Large intestine (tissue), 3 donors: ENCODE measurements at regions not wholly inside any gene's neighbourhood (a gene's known extent, or its start where the extent isn't known, plus 50 kb on each side); places are given as distances from the start of the nearest gene placed in this dataset.

ENCODE experiments used
- DNase-seq, 2 donors: peaks; one replicate each; pipeline versions ENCODE4 v3.0.0 to v3.0.0-alpha.2; 2013
- H3K27ac ChIP-seq: one replicate; pipeline ENCODE4 v1.5.1; 2013; ENCODE audit warnings: low read length
- H3K27me3 ChIP-seq: 2 replicates; pipeline ENCODE4 v1.6.1; 2013; ENCODE audit warnings: low read length; ENCODE audit not compliant: control insufficient read depth, insufficient read depth
- H3K36me3 ChIP-seq: 2 replicates; pipeline ENCODE4 v1.6.1; 2013; ENCODE audit warnings: low read length; ENCODE audit not compliant: control insufficient read depth, insufficient read depth
- H3K4me1 ChIP-seq: one replicate; pipeline ENCODE4 v1.6.1; 2013; ENCODE audit warnings: low read length; ENCODE audit not compliant: control insufficient read depth, insufficient read depth
- H3K4me3 ChIP-seq: one replicate; pipeline ENCODE4 v1.5.1; 2013; ENCODE audit warnings: low read length
- H3K9me3 ChIP-seq: one replicate; pipeline ENCODE4 v1.6.1; 2013; ENCODE audit warnings: mild to moderate bottlenecking, low read depth, low read length, moderate library complexity; ENCODE audit not compliant: control insufficient read depth
- WGBS: methylation state at CpG from one replicate; pipeline ENCODE4 v1.1.5; 2013; ENCODE audit warnings: low lambda C conversion rate; ENCODE audit not compliant: insufficient coverage; 5-methylcytosine and 5-hydroxymethylcytosine counted together

GRCh38 chr14:49493557-49493956 is 92.6 kb downstream of the RPS29 start:
- Histone ChIP-seq H3K27ac (no peak overlapping the region), H3K36me3 (no peaks in the 10 kb centered on the region), H3K27me3 (peaks cover 15% of the 10 kb centered on the region), H3K4me3 (no peak overlapping the region), H3K4me1 (no peaks in the 10 kb centered on the region), H3K9me3 (no peaks in the 10 kb centered on the region)
- WGBS = 50% methylated on average over 2 of the region's 3 CpGs
- no peak for DNase-seq

- no peak overlapping the region for H3K27ac ChIP-seq
- H3K9me3 ChIP-seq = no peaks in the 10 kb centered on the region
- WGBS = 22% methylated on average over 1 of the region's 3 CpGs
- no peaks in the 10 kb centered on the region for H3K4me1 ChIP-seq
- no peak for DNase-seq
- H3K4me3 ChIP-seq = no peak overlapping the region
- H3K27me3 ChIP-seq = peaks cover 15% of the 10 kb centered on the region
- H3K36me3 ChIP-seq = no peaks in the 10 kb centered on the region
These were observed 94.0 kb downstream of the RPS29 start for GRCh38 chr14:49492151-49492550.

- Histone ChIP-seq H3K9me3 (no peaks in the 10 kb centered on the region), H3K36me3 (no peaks in the 10 kb centered on the region), H3K27me3 (peaks cover 15% of the 10 kb centered on the region), H3K4me3 (no peak overlapping the region), H3K27ac (no peak overlapping the region), H3K4me1 (no peaks in the 10 kb centered on the region)
- DNase-seq = no peak
These were observed 96.8 kb downstream of the RPS29 start for GRCh38 chr14:49489341-49489740.

GRCh38 chr14:49487238-49487637 is 98.9 kb downstream of the RPS29 start:
- Histone ChIP-seq H3K4me3 (no peak overlapping the region), H3K4me1 (no peaks in the 10 kb centered on the region), H3K27ac (no peak overlapping the region), H3K27me3 (peaks cover 2% of the 10 kb centered on the region), H3K36me3 (no peaks in the 10 kb centered on the region), H3K9me3 (no peaks in the 10 kb centered on the region)
- DNase-seq = no peak

- no peaks in the 10 kb centered on the region for H3K9me3 ChIP-seq
- WGBS = 50% methylated on average over 1 of the region's 3 CpGs
- H3K27me3 ChIP-seq = peaks cover 2% of the 10 kb centered on the region
- no peaks in the 10 kb centered on the region for H3K4me1 ChIP-seq
- no peak overlapping the region for H3K4me3 ChIP-seq
- no peak for DNase-seq
- no peaks in the 10 kb centered on the region for H3K36me3 ChIP-seq
- no peak overlapping the region for H3K27ac ChIP-seq
These were observed 100.9 kb downstream of the RPS29 start for GRCh38 chr14:49485290-49485689.

- WGBS = 100% methylated on average over 1 of the region's 2 CpGs
- no peak for DNase-seq
- Histone ChIP-seq H3K9me3 (no peaks in the 10 kb centered on the region), H3K27ac (no peak overlapping the region), H3K4me1 (no peaks in the 10 kb centered on the region), H3K36me3 (no peaks in the 10 kb centered on the region), H3K27me3 (peaks cover 2% of the 10 kb centered on the region), H3K4me3 (no peak overlapping the region)
These were observed 102.0 kb downstream of the RPS29 start for GRCh38 chr14:49484180-49484579.

- no peak overlapping the region for H3K4me3 ChIP-seq
- H3K36me3 ChIP-seq = no peaks in the 10 kb centered on the region
- H3K9me3 ChIP-seq = no peaks in the 10 kb centered on the region
- no peaks in the 10 kb centered on the region for H3K4me1 ChIP-seq
- WGBS = 80% methylated on average over 1 of the region's 1 CpG
- H3K27ac ChIP-seq = no peak overlapping the region
- no peak for DNase-seq
- no peaks in the 10 kb centered on the region for H3K27me3 ChIP-seq
These were observed 102.9 kb downstream of the RPS29 start for GRCh38 chr14:49483268-49483667.

GRCh38 chr14:49480979-49481498 is 105.1 kb downstream of the RPS29 start:
- DNase-seq = no peak
- Histone ChIP-seq H3K9me3 (no peaks in the 10 kb centered on the region), H3K27ac (no peak overlapping the region), H3K4me1 (no peaks in the 10 kb centered on the region), H3K4me3 (no peak overlapping the region), H3K27me3 (peaks cover 4% of the 10 kb centered on the region), H3K36me3 (no peaks in the 10 kb centered on the region)

GRCh38 chr14:49480053-49480760 is 106.0 kb downstream of the RPS29 start:
- H3K27me3 ChIP-seq = peaks cover 4% of the 10 kb centered on the region
- H3K9me3 ChIP-seq = no peaks in the 10 kb centered on the region
- no peaks in the 10 kb centered on the region for H3K36me3 ChIP-seq
- WGBS = 86% methylated on average over 2 of the region's 3 CpGs
- no peak overlapping the region for H3K27ac ChIP-seq
- no peaks in the 10 kb centered on the region for H3K4me1 ChIP-seq
- no peak for DNase-seq
- H3K4me3 ChIP-seq = no peak overlapping the region

- Histone ChIP-seq H3K4me1 (no peaks in the 10 kb centered on the region), H3K36me3 (no peaks in the 10 kb centered on the region), H3K27ac (no peak overlapping the region), H3K27me3 (peaks cover 4% of the 10 kb centered on the region), H3K4me3 (no peak overlapping the region), H3K9me3 (no peaks in the 10 kb centered on the region)
- no CpG with 5 or more reads among the region's 5 CpGs for WGBS
- no peak for DNase-seq
These were observed 106.7 kb downstream of the RPS29 start for GRCh38 chr14:49479432-49479831.

GRCh38 chr14:49478784-49479183 is 107.4 kb downstream of the RPS29 start:
- no peaks in the 10 kb centered on the region for H3K36me3 ChIP-seq
- DNase-seq = no peak
- peaks cover 6% of the 10 kb centered on the region for H3K27me3 ChIP-seq
- H3K4me1 ChIP-seq = no peaks in the 10 kb centered on the region
- WGBS = 0% methylated on average over 1 of the region's 3 CpGs
- H3K27ac ChIP-seq = no peak overlapping the region
- H3K4me3 ChIP-seq = no peak overlapping the region
- H3K9me3 ChIP-seq = no peaks in the 10 kb centered on the region
